Spleen (tissue), 7 donors: ENCODE measurements at regions not wholly inside any gene's neighbourhood (a gene's known extent, or its start where the extent isn't known, plus 50 kb on each side); places are given as distances from the start of the nearest gene placed in this dataset.

Experiments used
- CTCF ChIP-seq, 11 experiments: fragments of 200-600 bp in 7 of 11; fragments of 450-650 bp in 4 of 11; sonication (generic) in 4 of 11; IDR thresholded peaks in 8 of 11; conservative IDR thresholded peaks in 3 of 11; 1 replicate in 7 of 11; 2 replicates in 4 of 11; pipeline versions ENCODE4 v1.4.0 to v1.8.0; 2016 to 2021; ENCODE audit warnings: antibody characterized with exemption in 11 of 11, inconsistent platforms in 4 of 11, mild to moderate bottlenecking in 1 of 11
- POLR2A ChIP-seq, 3 donors: fragments of 450-650 bp; IDR thresholded peaks; one replicate each; pipeline ENCODE4 v1.5.1; 2017; ENCODE audit warnings: antibody characterized with exemption in 3 of 3, mild to moderate bottlenecking in 1 of 3
- donor health status: DM: no; HTN: no; CAD: no; lungs with moderate emphysema.
- donor health status: DM: no; HTN: no; CAD: no.
- donor health status: DM: no; HTN: no; CAD: no.

DNA sequence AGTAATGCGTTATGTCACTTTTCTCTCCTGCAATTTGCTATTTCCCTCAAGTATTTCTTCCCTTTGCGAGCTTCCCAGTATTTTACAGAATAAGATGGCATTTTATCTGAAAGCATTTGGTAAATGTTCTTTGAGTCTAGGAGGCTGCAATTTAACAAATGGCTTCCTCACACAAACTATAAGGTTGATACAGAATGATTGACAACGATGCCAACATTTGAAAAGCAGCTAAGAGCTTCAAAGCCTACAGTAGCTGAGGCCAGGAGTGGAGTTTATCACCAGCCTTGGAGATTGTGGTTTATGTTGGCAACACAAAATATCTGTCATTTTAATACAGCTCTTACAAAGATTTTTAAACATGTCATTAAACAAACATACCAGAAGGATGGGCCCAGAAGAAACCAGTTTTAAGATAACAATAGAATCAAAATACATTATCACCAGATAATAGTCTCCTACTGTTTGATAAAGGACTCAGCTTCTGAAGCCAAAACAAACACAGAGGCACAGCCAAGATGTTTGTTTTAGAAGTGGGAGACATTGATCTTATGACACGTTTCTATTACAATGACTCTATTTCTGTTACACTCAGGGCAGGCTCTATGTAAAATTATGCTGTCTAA lies 711.4 kb upstream of the ACVR2A start:
- TF ChIP-seq CTCF (IDR thresholded peaks at IDR 0.05 in 8 of 11, conservative IDR thresholded peaks at IDR 0.05 in 3 of 11) (no peak), POLR2A (IDR thresholded peaks at IDR 0.05) (no peak)
